ENCODE measurements at regions not wholly inside any gene's neighbourhood (a gene's known extent, or its start where the extent isn't known, plus 50 kb on each side); places are given as distances from the start of the nearest gene placed in this dataset.

GRCh38 chr9:84481231-84481630 lies 140.7 kb upstream of the SLC28A3 start:
- no peak for TF ChIP-seq CTCF (IDR thresholded peaks at IDR 0.05)
- TF ChIP-seq POLR2A (IDR thresholded peaks at IDR 0.05), result no peak

Data from esophagus squamous epithelium (tissue), 4 donors.